ENCODE measurements at regions not wholly inside any gene's neighbourhood (a gene's known extent, or its start where the extent isn't known, plus 50 kb on each side); places are given as distances from the start of the nearest gene placed in this dataset.

- H3K9me3 ChIP-seq, result no peaks in the 10 kb centered on the region
- ChIA-PET POLR2A (no interaction called here), CTCF (no interaction called here)
- H3K27me3 ChIP-seq (replicated peaks in 1 of 2; ENCODE audit: control insufficient read depth in 2 of 2, extremely low read depth in 1 of 2, insufficient read depth in 2 of 2, low read length in 1 of 2), result no peaks in the 10 kb centered on the region
- no peak for ATAC-seq (replicated peaks in 1 of 4)
- no peaks in the 10 kb centered on the region for H3K4me1 ChIP-seq (ENCODE audit: control insufficient read depth in 1 of 2, extremely low read depth in 1 of 2, insufficient read depth in 2 of 2, low read length in 2 of 2)
- no peak overlapping the region for H3K27ac Mint-ChIP-seq
- H3K4me3 Mint-ChIP-seq, result no peak overlapping the region
- no peaks in the 10 kb centered on the region for H3K36me3 ChIP-seq (ENCODE audit: control insufficient read depth in 2 of 2, extremely low read depth in 1 of 2, insufficient read depth in 1 of 2, low read length in 1 of 2)
- H3K36me3 Mint-ChIP-seq, result no peaks in the 10 kb centered on the region
- no peak for DNase-seq
- no peak overlapping the region for H3K4me3 ChIP-seq (ENCODE audit: control insufficient read depth in 1 of 2, extremely low read depth in 1 of 2, low read length in 1 of 2)
- H3K9me3 Mint-ChIP-seq, result peaks cover 11 to 19% (median 14%) of the 10 kb centered on the region in 3 donors
- H3K27ac ChIP-seq (ENCODE audit: low read length), result no peak overlapping the region
- H3K4me1 Mint-ChIP-seq, result no peaks in the 10 kb centered on the region
- no peaks in the 10 kb centered on the region for H3K27me3 Mint-ChIP-seq
Measured at GRCh38 chr5:26691486-26691885, 346.9 kb downstream of the CDH9 start.

- no peak for DNase-seq
- H3K36me3 Mint-ChIP-seq, result no peaks in the 10 kb centered on the region
- ChIA-PET CTCF (no interaction called here), POLR2A (no interaction called here)
- Histone ChIP-seq H3K36me3 (ENCODE audit: control insufficient read depth in 2 of 2, extremely low read depth in 1 of 2, insufficient read depth in 1 of 2, low read length in 1 of 2) (no peaks in the 10 kb centered on the region), H3K4me1 (ENCODE audit: control insufficient read depth in 1 of 2, extremely low read depth in 1 of 2, insufficient read depth in 2 of 2, low read length in 2 of 2) (no peaks in the 10 kb centered on the region), H3K9me3 (no peaks in the 10 kb centered on the region), H3K4me3 (ENCODE audit: control insufficient read depth in 1 of 2, extremely low read depth in 1 of 2, low read length in 1 of 2) (no peak overlapping the region), H3K27me3 (replicated peaks in 1 of 2; ENCODE audit: control insufficient read depth in 2 of 2, extremely low read depth in 1 of 2, insufficient read depth in 2 of 2, low read length in 1 of 2) (no peaks in the 10 kb centered on the region), H3K27ac (ENCODE audit: low read length) (no peak overlapping the region)
- H3K9me3 Mint-ChIP-seq, result peaks cover 17 to 20% (median 18%) of the 10 kb centered on the region in 3 donors
- no peaks in the 10 kb centered on the region for H3K4me1 Mint-ChIP-seq
- ATAC-seq (replicated peaks in 1 of 4), result no peak
- no CpG with 5 or more reads among the region's 1 CpG for WGBS (ENCODE audit: insufficient coverage)
- no peaks in the 10 kb centered on the region for H3K27me3 Mint-ChIP-seq
- H3K27ac Mint-ChIP-seq, result no peak overlapping the region
- H3K4me3 Mint-ChIP-seq, result no peak overlapping the region
Measured at GRCh38 chr5:26690511-26690910, 347.9 kb downstream of the CDH9 start.

DNA sequence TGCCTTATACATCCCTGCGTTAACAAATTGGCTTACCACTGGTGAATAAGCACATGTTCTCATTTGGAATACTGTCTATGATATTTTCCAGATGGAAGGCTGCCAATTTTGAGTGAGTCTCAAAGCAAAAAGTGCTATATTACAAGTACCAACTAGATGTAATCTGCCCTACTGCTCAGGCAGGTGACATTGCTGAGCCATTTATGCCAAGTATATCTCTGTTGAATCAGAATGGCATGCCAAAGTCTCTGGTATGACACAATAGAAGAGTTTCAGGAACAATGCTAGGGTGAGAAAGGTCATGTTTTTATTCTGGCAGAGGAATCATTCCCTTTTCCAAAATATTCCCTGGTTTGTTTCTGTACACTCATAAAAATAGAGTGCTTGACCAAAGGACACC, 356.5 kb downstream of the CDH9 start:
- no peaks in the 10 kb centered on the region for H3K4me1 ChIP-seq (ENCODE audit: control insufficient read depth in 1 of 2, extremely low read depth in 1 of 2, insufficient read depth in 2 of 2, low read length in 2 of 2)
- no peaks in the 10 kb centered on the region for H3K27me3 Mint-ChIP-seq
- WGBS (ENCODE audit: insufficient coverage), result 83% methylated on average over 1 of the region's 1 CpG
- DNase-seq (no peak), ATAC-seq (replicated peaks in 1 of 4) (no peak)
- POLR2A ChIA-PET, result no interaction called here
- no peaks in the 10 kb centered on the region for H3K36me3 ChIP-seq (ENCODE audit: control insufficient read depth in 2 of 2, extremely low read depth in 1 of 2, insufficient read depth in 1 of 2, low read length in 1 of 2)
- no peak overlapping the region for H3K27ac Mint-ChIP-seq
- H3K9me3 ChIP-seq, result no peaks in the 10 kb centered on the region
- H3K9me3 Mint-ChIP-seq, result peaks cover 11 to 33% (median 14%) of the 10 kb centered on the region in 3 donors
- CTCF ChIA-PET, result no interaction called here
- H3K4me1 Mint-ChIP-seq, result no peaks in the 10 kb centered on the region
- H3K27ac ChIP-seq (ENCODE audit: low read length), result no peak overlapping the region
- H3K4me3 Mint-ChIP-seq, result no peak overlapping the region
- H3K4me3 ChIP-seq (ENCODE audit: control insufficient read depth in 1 of 2, extremely low read depth in 1 of 2, low read length in 1 of 2), result no peak overlapping the region
- H3K36me3 Mint-ChIP-seq, result no peaks in the 10 kb centered on the region
- H3K27me3 ChIP-seq (replicated peaks in 1 of 2; ENCODE audit: control insufficient read depth in 2 of 2, extremely low read depth in 1 of 2, insufficient read depth in 2 of 2, low read length in 1 of 2), result no peaks in the 10 kb centered on the region

GRCh38 chr5:26674846-26675245, 363.5 kb downstream of the CDH9 start:
- H3K4me3 ChIP-seq (ENCODE audit: control insufficient read depth in 1 of 2, extremely low read depth in 1 of 2, low read length in 1 of 2), result no peak overlapping the region
- no peaks in the 10 kb centered on the region for H3K4me1 ChIP-seq (ENCODE audit: control insufficient read depth in 1 of 2, extremely low read depth in 1 of 2, insufficient read depth in 2 of 2, low read length in 2 of 2)
- H3K9me3 ChIP-seq, result no peaks in the 10 kb centered on the region
- no peak overlapping the region for H3K27ac ChIP-seq (ENCODE audit: low read length)
- WGBS (ENCODE audit: insufficient coverage), result 81% methylated on average over 7 of the region's 8 CpGs
- Mint-ChIP-seq H3K9me3 (peaks cover 10 to 19% (median 13%) of the 10 kb centered on the region in 3 donors), H3K4me1 (no peaks in the 10 kb centered on the region), H3K36me3 (no peaks in the 10 kb centered on the region), H3K27ac (no peak overlapping the region), H3K4me3 (no peak overlapping the region), H3K27me3 (no peaks in the 10 kb centered on the region)
- no peaks in the 10 kb centered on the region for H3K27me3 ChIP-seq (replicated peaks in 1 of 2; ENCODE audit: control insufficient read depth in 2 of 2, extremely low read depth in 1 of 2, insufficient read depth in 2 of 2, low read length in 1 of 2)
- ChIA-PET CTCF (no interaction called here), POLR2A (no interaction called here)
- ATAC-seq (replicated peaks in 1 of 4), result no peak
- no peaks in the 10 kb centered on the region for H3K36me3 ChIP-seq (ENCODE audit: control insufficient read depth in 2 of 2, extremely low read depth in 1 of 2, insufficient read depth in 1 of 2, low read length in 1 of 2)
- DNase-seq, result no peak

DNA sequence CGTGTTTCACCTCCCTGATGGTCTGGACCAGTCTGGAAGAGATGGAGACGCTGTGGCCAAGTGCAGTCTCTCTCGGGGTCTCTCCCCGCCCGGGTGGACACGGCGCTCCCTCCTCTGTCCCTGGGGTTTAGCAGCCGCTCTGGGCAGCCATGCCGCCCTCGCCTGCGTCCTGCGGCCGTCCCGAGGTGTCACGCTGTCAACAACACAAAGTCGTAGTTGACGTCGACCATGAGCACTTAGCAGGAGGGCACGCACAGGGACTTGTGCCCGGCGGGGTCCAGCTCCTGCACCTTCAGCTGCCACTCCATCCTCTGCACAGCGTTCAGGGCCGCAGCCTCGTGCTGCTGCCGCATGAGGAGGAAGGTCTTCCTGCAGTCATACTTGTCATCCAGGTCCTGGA, 368.9 kb downstream of the CDH9 start:
- ChIA-PET CTCF (interaction anchor here in 1 of 2 donors (0.8 kb wide), 1 partner anchor 1249 kb away, joined by 3 read pairs; no protein-coding TSS in a partner anchor), POLR2A (no interaction called here)
- no peaks in the 10 kb centered on the region for H3K36me3 Mint-ChIP-seq
- peaks cover 9 to 11% (median 10%) of the 10 kb centered on the region in 3 donors for H3K9me3 Mint-ChIP-seq
- no peak overlapping the region for H3K27ac Mint-ChIP-seq
- 91% methylated on average over 23 of the region's 25 CpGs for WGBS (ENCODE audit: insufficient coverage)
- Histone ChIP-seq H3K36me3 (ENCODE audit: control insufficient read depth in 2 of 2, extremely low read depth in 1 of 2, insufficient read depth in 1 of 2, low read length in 1 of 2) (no peaks in the 10 kb centered on the region), H3K4me3 (ENCODE audit: control insufficient read depth in 1 of 2, extremely low read depth in 1 of 2, low read length in 1 of 2) (no peak overlapping the region), H3K27ac (ENCODE audit: low read length) (no peak overlapping the region), H3K4me1 (ENCODE audit: control insufficient read depth in 1 of 2, extremely low read depth in 1 of 2, insufficient read depth in 2 of 2, low read length in 2 of 2) (no peaks in the 10 kb centered on the region), H3K27me3 (replicated peaks in 1 of 2; ENCODE audit: control insufficient read depth in 2 of 2, extremely low read depth in 1 of 2, insufficient read depth in 2 of 2, low read length in 1 of 2) (no peaks in the 10 kb centered on the region), H3K9me3 (no peaks in the 10 kb centered on the region)
- H3K4me1 Mint-ChIP-seq, result no peaks in the 10 kb centered on the region
- DNase-seq (no peak), ATAC-seq (replicated peaks in 1 of 4) (no peak)
- H3K4me3 Mint-ChIP-seq, result no peak overlapping the region
- no peaks in the 10 kb centered on the region for H3K27me3 Mint-ChIP-seq

DNA sequence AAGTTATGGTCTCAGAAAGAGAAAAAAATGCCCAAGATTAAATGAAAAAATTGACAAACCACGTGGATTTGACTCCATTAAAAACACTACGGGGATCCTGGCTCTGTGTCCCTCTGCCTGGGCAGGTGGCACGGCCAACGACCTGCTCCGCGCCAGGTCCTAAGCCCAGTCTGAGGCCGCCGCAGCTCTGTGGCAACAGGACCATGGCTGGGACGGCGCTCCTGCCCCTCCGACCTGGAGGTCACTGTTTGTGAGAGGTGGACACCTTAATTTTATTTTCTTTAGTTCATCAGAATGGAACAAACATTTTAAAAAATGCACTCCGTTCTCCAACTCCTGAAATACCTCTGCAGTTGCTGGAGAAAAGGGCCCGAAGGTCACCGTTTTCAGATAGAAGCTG, 369.4 kb downstream of the CDH9 start:
- Mint-ChIP-seq H3K9me3 (peaks cover 9 to 11% (median 10%) of the 10 kb centered on the region in 3 donors), H3K36me3 (no peaks in the 10 kb centered on the region), H3K4me3 (no peak overlapping the region), H3K27ac (no peak overlapping the region), H3K27me3 (no peaks in the 10 kb centered on the region), H3K4me1 (no peaks in the 10 kb centered on the region)
- POLR2A ChIA-PET, result no interaction called here
- DNase-seq (no peak), ATAC-seq (replicated peaks in 1 of 4) (no peak)
- Histone ChIP-seq H3K27ac (ENCODE audit: low read length) (no peak overlapping the region), H3K4me3 (ENCODE audit: control insufficient read depth in 1 of 2, extremely low read depth in 1 of 2, low read length in 1 of 2) (no peak overlapping the region), H3K9me3 (no peaks in the 10 kb centered on the region), H3K27me3 (replicated peaks in 1 of 2; ENCODE audit: control insufficient read depth in 2 of 2, extremely low read depth in 1 of 2, insufficient read depth in 2 of 2, low read length in 1 of 2) (no peaks in the 10 kb centered on the region), H3K4me1 (ENCODE audit: control insufficient read depth in 1 of 2, extremely low read depth in 1 of 2, insufficient read depth in 2 of 2, low read length in 2 of 2) (no peaks in the 10 kb centered on the region), H3K36me3 (ENCODE audit: control insufficient read depth in 2 of 2, extremely low read depth in 1 of 2, insufficient read depth in 1 of 2, low read length in 1 of 2) (no peaks in the 10 kb centered on the region)
- 78% methylated on average over 5 of the region's 14 CpGs for WGBS (ENCODE audit: insufficient coverage)
- CTCF ChIA-PET, result no interaction called here

GRCh38 chr5:26666371-26666770, 372.0 kb downstream of the CDH9 start:
- H3K27ac ChIP-seq (ENCODE audit: low read length), result no peak overlapping the region
- no peaks in the 10 kb centered on the region for H3K4me1 ChIP-seq (ENCODE audit: control insufficient read depth in 1 of 2, extremely low read depth in 1 of 2, insufficient read depth in 2 of 2, low read length in 2 of 2)
- no peaks in the 10 kb centered on the region for H3K9me3 ChIP-seq
- ATAC-seq (replicated peaks in 1 of 4) (no peak), DNase-seq (no peak)
- H3K27ac Mint-ChIP-seq, result no peak overlapping the region
- H3K4me3 ChIP-seq (ENCODE audit: control insufficient read depth in 1 of 2, extremely low read depth in 1 of 2, low read length in 1 of 2), result no peak overlapping the region
- H3K4me3 Mint-ChIP-seq, result no peak overlapping the region
- peaks cover 3 to 5% (median 4%) of the 10 kb centered on the region in 3 donors for H3K9me3 Mint-ChIP-seq
- CTCF ChIA-PET, result no interaction called here
- no peaks in the 10 kb centered on the region for H3K36me3 ChIP-seq (ENCODE audit: control insufficient read depth in 2 of 2, extremely low read depth in 1 of 2, insufficient read depth in 1 of 2, low read length in 1 of 2)
- H3K27me3 Mint-ChIP-seq, result no peaks in the 10 kb centered on the region
- no peaks in the 10 kb centered on the region for H3K27me3 ChIP-seq (replicated peaks in 1 of 2; ENCODE audit: control insufficient read depth in 2 of 2, extremely low read depth in 1 of 2, insufficient read depth in 2 of 2, low read length in 1 of 2)
- no peaks in the 10 kb centered on the region for H3K36me3 Mint-ChIP-seq
- H3K4me1 Mint-ChIP-seq, result no peaks in the 10 kb centered on the region
- POLR2A ChIA-PET, result no interaction called here

All from T-cell (primary cell).